NCI-H2196 treated with DMSO at 0.1 percent for 48 hours (cell line): ENCODE measurements at regions not wholly inside any gene's neighbourhood (a gene's known extent, or its start where the extent isn't known, plus 50 kb on each side); places are given as distances from the start of the nearest gene placed in this dataset.
"Not testable (repeated sequence)": the region's sequence is repeated elsewhere in the genome, so short reads cannot be mapped to it uniquely, and the experiment has no call there.

Experiments
- DNase-seq: peaks from one replicate; lab custom pipeline; 2025; ENCODE audit not compliant: unreplicated experiment; lab: John Stamatoyannopoulos, UW

DNA sequence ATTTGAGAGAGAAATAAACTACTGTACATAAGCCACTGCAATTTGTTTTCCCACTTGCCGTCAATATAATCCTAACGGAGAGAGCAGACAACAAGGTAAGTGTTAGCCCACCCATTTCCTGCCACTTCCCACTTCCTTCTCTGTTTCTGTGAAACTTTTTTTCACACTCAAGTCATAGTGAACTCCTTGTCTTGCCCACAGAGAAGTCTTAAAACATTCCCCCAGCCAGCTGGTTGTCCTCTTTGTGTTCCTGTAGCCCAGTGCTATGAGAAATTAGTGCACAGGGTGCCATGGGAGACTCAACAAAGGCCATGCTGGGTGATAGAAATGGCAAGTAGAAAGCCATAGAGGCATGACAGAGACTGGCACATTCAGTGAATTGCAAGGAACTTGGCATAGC is 208.6 kb downstream of the BLID start:
- DNase-seq, result no peak

DNA sequence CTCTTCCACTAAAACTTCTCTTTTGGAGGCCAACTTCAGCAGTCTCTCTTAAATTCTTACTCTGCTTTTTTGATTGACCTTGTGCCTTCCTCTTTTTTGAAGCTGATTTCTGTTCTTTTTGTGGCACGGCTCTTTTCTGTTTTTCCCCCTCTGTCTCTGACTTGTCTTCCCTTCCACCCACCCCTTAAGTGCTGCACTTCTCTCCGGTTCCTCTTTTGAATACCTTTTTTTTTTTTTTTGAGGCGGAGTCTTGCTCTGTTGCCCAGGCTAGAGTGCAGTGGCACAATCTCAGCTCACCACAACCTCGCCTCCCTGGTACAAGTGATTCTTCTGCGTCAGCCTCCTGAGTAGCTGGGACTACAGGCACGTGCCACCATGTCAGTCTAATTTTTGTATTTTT is 211.9 kb downstream of the BLID start:
- no peak for DNase-seq

DNA sequence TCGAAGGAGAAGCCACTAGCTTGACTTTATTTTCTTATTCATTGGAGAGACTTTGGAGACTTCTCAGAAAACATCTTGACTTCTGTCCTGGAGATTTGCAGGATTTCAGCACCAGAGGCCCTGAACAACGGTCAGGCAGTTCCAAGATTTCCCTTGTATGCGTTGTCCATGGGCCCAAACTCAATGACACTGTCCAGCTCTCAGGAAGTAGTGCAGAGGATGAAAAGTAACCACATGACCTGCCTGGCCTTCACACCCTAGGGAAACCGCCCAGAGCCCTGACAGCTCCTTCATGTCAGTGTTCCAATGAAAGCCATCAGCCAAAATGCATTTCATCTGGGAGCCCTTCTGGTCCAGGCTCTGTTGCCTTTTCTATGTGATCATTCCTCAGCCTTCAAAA is 214.1 kb downstream of the BLID start:
- DNase-seq, result no peak

DNA sequence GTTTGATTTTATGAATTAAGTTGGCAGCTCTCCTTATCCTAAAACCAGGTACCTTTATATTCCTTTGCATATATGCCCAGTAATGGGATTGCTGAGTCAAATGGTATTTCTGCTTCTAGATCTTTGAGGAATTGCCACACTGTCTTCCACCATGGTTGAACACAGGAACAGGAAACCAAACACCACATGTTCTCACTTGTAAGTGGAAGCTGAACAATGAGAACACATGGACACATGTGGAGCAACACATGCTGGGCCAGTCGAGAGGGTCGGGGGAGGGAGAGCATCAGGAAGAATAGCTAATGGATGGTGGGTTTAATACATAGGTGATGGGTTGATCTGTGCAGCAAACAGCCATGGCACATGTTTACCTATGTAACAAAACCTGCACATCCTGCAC is 214.6 kb downstream of the BLID start:
- not testable (repeated sequence) for DNase-seq

DNA sequence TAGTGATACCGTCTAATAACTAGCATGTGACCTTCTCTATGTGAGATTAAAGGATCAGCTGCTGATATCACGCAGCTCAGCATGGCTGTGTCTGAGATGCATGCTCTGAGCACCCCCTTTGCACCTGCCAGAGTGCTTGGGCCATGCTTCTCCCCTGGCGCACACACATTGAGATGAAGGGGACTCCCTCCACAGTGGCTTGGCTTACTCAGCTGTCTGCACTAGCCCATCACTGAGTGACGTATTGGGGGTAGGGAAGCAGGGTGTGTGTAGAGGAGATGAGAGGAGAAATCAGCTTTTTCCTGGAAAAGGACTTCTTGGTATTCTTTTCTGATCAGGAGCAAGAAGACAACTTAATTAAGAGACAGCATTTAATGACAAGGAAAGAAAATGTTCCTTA is 216.5 kb downstream of the BLID start:
- no peak for DNase-seq

DNA sequence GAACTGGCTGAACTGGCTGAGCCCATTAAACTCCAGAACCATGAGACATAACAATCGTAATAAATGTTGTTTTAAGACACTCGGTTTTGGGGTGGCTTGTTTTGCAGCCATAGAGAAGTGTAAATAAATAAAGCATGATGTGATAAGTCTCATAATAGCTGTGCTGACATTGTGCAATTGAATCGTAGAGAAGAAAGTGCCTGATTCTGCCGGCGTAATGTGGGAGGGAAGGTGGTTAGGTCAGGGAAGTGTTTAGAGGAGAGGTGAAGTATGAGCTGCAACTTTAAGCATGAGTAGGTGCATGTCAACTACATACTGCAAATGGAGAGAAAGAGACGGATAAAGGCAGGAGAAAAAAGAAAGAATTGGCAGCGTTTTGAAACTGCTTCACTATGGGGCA is 217.1 kb downstream of the BLID start:
- DNase-seq, result no peak

DNA sequence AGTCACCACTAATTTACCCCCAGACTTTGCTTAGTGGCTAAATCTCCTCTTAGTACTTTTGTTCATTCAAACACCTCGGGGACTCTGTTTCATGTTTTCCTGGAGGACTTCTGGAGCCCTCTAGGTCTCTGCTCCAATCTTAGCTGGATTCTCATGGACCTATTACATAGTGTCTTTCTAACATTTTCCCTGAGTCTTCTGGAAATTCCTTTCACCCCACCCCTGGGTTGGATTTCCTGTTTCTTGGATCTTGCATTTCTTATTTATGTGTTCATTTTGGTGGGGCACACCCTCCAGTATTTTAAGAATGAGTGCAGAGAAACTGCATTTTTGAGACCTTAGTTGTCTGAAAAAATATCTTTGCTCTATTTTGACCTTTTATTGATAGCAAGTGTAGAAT is 220.1 kb downstream of the BLID start:
- no peak for DNase-seq

DNA sequence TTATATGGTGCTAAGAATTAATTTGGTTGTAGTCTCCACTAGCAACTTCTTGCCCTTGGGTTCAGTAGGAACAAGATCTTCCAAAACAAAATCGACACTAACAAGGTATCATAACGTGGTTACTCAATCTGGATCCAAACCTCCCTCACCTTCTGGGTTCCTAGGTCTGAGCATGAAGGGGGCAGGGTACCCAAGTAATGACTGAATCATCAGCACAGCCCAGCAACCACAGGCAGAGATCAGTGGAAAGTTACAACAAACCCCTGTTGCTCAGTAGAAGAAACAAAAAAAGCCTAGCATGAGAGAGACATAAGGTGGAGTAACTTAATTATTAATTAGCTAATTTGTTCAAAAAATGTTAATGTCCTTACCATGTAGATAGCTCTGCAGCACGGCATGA is 221.4 kb downstream of the BLID start:
- no peak for DNase-seq

DNA sequence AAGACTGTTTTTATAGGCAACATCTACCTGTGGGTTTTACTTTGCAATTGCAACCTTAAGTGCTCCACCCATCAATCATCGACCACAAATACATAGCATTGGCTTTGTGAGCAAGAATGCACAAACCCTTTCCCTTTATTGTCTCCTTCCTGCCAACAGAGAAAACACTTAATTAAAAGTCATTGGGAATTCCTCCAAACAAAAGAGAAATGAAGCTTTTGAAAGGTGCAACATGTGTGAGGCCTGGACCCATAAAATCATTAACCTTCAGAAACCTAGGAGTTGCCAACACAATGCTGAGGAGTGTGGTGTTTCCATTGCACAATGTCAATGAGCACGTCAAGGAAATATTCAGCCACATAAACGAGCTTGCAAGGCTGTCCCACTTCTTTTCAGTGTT is 223.2 kb downstream of the BLID start:
- DNase-seq, result no peak

DNA sequence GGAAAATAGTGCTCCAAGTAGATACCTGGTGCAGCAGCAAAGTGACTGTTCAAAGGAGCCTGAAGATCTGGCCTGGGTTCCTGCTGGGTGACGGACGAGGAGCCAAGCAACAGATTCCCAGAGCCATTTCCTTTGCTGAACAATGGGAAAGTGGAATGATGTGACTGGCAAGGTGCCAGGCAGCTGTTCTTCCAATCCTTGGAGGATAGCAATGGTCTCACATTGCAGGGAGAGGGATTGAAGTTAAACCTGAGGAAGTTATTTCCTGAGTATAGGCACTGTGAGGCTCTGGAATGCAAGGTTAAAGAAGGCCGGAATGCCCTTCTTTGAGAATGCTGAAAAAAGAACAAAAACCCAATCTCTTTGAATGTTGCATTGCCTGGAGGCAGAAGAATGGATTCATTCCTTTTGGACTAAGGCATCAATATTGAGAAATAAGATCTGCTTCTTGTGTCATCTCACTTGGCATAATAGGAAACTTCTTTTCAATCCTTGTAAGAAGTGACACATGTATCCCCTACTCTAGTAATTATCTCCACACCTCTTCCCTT is 223.8 kb downstream of the BLID start:
- no peak for DNase-seq

DNA sequence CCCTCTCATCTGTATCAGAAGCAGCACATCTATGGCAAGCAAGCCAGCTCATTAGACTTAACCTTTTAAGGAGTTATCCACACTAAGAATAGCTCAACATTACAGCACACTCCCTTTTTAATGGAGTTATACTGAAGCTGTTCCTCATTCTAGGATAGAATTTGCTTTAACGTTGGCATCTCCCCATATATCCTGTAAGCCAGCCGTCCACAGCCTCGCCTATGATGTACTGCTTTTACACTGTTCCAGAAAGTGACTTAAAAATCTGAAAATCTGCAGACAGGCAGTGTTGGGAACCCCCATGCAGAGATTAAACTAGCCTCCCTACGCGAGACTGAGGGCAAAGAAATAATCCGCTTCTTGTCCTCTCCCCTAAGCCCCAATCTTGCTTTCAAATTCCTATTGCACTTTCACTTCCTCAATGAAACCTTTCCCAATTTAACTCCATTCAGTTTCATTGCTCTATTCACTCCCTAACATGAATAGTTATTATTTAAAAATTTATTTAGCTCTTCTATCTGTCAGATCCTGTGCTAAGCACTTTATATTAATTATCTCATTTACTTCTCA is 225.0 kb downstream of the BLID start:
- no peak for DNase-seq

DNA sequence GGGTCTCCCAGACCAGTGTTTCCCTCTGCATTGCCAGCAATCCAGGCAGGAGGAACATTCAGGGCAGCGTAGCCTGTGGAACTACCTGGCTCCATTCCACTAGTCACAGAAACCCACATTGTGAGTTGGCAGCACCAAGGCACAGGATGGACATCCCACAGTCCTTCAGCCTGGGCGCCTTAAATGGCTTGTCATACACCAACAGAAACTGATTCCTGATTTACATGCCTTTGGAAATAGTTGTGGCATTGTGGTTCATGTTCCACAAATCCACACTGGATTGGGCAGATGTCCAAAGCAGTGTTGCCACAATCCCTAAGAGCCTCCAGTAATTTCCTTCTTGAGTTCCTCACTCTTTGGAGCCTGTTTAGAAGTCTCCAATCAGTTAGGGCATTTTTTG is 225.6 kb downstream of the BLID start:
- DNase-seq, result no peak

DNA sequence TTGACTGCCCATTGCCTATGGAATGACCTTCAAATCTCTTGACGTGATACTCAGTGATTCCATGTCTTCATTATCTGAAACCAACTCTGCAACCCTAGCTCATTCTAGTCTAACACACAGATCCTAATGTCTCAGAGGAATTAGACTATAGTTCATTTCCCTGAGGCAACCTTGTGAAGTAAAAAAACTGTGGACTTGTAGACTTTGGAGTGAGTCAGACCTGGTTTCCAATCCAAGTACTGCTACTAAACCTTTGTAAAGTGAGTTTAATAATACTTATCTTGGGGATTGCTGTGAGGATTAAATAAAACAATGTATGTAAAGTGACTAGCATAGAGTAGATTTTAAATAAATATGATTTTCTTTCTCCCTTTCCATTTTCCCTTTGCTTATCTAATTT is 226.1 kb downstream of the BLID start:
- DNase-seq, result no peak

DNA sequence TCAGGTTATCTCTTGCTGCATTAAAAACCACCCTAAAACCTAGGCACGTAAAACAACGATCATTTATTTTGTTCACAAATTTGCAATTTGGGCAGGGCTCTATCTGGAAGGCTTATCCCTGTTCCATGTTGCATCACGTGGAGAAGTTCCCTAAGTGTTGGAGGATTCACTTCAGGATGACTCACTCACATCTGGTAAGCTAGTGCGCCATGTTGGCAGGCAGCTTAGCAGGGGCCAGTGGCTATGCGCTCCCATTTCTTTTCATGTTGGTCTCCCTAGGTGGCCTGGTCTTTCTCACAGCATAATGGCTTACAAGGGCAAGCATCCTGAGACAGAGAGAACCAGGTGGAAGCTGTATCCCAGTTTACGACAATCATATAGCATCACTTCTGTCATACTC is 226.8 kb downstream of the BLID start:
- no peak for DNase-seq

DNA sequence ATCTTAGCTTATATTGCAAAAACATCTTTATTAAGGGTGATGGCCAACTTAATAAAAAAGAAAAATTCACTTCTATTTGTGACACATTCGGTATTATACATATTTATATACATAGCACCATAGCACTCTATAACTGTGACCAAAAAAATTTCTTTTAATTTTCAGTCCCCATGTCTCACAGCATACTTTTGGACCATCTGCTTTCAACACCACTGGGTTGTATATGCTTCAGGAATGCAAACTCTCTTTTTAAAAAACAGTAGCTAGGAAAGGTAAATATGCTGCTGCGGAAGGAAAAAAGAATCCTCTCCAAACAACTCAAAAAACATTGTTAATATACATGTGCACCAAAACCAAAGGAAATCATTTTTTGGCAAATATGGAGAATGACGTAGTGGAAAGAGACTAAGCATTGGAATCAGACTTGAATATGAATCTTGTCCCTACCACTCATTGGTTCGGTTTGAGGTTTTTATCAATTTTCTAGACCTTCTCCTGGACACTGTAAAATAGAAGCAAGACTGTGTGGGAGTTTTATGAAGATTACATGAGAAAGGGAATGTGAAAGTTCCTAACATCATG is 227.9 kb downstream of the BLID start:
- DNase-seq, result no peak

DNA sequence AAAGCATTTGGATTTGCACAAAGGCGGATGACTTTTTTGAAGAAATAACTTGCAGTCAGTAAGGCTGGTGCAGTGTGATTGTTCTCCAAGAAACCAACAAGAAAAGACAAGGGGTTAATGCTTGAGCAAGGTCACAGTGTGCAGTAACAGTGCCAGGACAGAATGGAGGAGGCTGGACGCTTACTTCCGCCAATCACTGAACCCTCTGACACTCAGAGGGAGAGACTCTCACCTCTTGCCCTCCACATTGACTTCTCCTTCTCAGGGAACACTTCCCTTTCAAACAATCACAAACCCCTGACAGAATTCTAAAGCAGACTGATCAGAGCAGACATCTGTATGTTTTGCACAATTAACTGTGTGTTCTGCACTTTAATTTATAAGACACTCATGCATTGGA is 228.4 kb downstream of the BLID start:
- DNase-seq, result no peak

DNA sequence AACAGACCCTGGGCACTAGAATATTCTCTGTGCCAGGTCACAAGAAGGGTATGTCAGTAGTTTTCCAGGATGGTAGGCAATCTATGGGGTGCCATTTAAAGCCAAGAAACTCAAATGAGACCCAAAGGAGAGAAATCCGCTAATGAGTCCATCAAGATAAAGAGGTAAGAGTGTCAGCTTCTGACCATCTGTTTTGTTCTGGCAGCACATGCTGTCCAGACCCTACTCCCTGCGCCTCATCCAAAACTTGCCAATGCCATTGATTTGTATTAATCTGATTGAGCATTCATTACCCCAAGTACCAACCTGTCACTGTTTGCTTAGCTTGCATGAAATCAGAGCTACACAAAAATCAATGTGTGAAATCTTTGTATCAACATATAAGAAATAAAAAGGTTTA is 229.0 kb downstream of the BLID start:
- no peak for DNase-seq

DNA sequence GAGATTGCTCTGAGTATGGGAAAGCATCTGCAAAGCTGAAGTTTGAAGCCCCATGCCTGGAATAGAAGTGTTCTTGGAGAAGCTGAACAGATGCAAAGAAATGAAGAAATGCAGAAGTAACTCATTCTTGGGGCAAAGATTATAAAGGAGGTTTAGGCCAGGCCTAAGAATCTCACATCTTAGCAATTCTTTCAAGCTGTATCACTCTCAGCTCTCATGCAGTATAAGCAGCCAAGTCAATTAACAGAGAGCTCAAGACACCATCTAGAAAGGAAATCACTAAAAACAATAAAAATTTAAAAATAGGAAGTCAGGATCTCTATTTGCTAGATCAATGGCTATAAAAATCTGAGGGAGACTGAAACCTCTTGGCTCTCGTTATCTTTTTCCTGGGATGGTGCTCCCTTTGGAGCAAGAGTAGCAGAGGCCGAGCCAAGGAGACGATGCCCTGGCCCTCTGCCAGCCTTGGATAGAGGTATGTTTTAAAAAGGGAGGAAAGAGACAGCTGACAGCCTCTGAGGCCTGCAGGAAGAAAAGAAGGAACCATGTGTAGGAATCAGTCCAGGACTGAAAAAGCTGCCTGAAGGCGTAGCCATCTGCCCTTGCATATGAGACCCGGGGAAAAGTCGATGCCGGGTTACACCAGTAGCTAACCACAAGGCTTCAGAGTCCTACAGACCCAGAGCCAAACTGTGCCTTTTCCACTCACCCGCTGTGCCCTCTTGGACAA is 229.8 kb downstream of the BLID start:
- no peak for DNase-seq

DNA sequence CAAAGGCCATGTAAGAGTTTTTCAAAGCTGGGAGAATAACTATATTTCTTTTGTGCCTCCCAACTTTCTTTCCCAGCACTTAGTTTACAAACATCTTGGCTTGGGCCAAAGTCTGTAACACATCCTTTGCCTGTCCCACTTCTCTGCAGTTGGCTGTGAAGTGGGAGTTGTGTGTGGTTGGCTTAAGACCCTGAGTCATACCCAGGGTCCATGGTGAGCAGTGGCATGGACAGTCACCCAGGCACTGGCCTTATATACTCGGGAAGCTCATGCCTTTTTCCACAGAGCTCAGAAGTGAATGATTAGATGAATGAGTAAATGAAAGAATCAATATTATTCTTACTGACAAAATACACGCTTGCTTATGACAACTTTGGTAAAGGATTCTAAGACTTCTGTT is 231.4 kb downstream of the BLID start:
- DNase-seq, result no peak

DNA sequence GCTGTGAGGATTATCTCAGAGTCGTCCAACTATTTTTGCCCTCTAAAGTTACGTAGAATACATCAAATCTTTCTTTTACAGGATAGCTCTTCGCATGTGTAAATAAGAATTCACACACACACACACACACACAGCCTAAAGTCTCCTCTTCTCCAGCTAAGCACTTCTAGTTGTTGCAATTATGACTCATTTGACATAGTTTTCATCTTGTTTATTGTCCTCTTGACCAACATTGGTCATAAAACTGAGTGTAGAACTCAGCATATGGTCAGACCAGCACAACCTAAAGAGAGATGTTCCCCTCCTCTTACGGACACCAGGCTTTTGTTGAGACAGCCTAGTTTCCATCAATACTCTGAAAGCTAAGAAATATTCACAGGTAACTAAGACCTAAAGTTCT is 234.2 kb downstream of the BLID start:
- DNase-seq, result no peak

DNA sequence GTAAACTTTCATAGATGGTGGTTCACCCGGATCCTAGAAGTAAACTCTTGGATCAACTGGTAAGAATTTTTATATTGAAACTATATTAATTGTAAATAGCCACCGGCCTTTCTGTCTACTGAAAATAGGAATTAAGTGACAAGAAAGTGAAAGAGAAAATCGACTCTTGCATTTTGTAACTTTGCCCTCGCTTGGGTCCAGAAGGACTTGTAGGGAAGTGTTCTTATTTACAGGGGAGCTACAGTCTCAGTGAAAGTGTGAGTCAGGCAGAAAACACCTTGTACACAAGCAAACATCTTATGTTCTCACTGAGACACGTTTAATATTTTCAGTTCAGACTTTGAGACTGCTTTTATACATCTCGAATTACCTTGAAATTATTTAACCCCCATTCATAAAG is 238.9 kb downstream of the BLID start:
- DNase-seq, result no peak

DNA sequence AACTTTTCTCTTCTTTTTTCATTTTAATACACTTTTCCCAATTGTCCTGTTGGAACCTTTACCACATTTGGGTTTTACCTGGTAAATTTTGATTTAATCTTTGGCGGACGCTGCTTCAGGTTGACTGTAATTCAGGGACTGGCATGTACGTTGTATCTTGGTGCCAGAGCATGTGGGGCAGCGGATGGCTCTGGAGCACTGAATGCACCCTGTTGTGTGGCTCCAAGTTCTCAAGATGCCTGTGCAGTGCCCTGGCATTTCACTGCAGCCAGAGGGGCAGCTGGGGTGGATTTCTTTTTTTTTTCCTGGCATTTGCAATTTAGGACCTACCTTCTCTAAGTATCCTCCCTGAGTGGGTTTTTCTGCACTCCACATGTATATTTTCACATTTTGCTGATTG is 242.2 kb downstream of the BLID start:
- DNase-seq, result no peak

DNA sequence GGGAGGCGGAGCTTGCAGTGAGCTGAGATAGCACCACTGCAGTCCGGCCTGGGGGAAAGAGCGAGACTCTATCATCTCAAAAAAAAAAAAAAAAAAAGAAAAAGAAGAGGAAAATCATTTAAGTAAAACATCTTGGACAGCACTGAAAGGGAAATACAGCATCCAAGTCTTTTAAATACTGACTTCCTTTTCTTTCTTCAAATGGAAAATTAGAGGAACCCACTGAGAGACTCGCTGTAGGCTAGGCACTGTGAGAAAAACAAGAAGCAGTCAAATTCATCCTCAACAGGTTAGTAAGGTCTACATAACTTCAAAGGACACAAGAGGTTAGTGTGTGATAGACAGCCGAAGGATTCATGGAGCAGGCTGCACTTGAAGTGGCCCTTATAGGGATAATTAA is 243.7 kb downstream of the BLID start:
- DNase-seq, result no peak
